ENCODE measurements at regions not wholly inside any gene's neighbourhood (a gene's known extent, or its start where the extent isn't known, plus 50 kb on each side); places are given as distances from the start of the nearest gene placed in this dataset.

DNA sequence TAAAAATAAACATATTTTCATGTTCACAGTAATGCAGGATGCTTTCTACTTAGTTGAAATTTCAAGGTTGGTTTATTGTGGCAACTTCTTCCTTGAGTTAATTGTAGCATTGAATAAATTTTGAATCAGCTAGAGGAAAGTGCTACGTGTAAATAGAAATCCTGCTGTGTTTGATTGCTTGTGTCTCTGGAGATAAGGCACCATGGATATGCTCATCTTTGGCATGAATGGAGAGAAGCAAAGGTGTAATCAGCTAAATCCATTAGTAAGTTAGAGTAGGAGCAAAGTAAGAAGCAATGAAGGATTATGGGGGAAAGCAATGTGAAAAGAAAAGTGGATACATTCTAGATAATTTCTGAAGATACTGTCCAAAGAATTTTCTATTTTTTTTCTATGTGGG, 331.1 kb downstream of the PTPRC start:
- no peak overlapping the region for H3K9ac ChIP-seq (ENCODE audit: low read length)
- no peaks in the 10 kb centered on the region for H4K20me1 ChIP-seq (ENCODE audit: insufficient read depth, low read length)
- H3K27ac ChIP-seq (ENCODE audit: low read depth, low read length): no peak overlapping the region
- peaks cover 2% of the 10 kb centered on the region for H3K9me3 Mint-ChIP-seq (ENCODE audit: unreplicated experiment)
- H3K9me3 ChIP-seq (ENCODE audit: insufficient read depth, low read depth, low read length): no peaks in the 10 kb centered on the region
- no peak overlapping the region for H3K4me3 Mint-ChIP-seq (ENCODE audit: unreplicated experiment)
- H3K27ac Mint-ChIP-seq (ENCODE audit: unreplicated experiment): no peak overlapping the region
- no peaks in the 10 kb centered on the region for H3K27me3 ChIP-seq (ENCODE audit: insufficient read depth, low read length)
- H3K36me3 Mint-ChIP-seq (ENCODE audit: low read depth, unreplicated experiment): no peaks in the 10 kb centered on the region
- no peak overlapping the region for H3K4me2 ChIP-seq (ENCODE audit: low read length)
- no peak for DNase-seq (ENCODE audit: low read depth)
- H3K36me3 ChIP-seq (ENCODE audit: insufficient read depth, low read length): no peaks in the 10 kb centered on the region
- no peaks in the 10 kb centered on the region for H3K4me1 ChIP-seq (ENCODE audit: insufficient read depth, low read length)
- H3K4me3 ChIP-seq (ENCODE audit: insufficient read depth, low read depth, low read length): no peak overlapping the region
- TF ChIP-seq EZH2 (IDR thresholded peaks at IDR 0.05; ENCODE audit: insufficient read depth, low read length): no peak
- TF ChIP-seq, protein P1, sequence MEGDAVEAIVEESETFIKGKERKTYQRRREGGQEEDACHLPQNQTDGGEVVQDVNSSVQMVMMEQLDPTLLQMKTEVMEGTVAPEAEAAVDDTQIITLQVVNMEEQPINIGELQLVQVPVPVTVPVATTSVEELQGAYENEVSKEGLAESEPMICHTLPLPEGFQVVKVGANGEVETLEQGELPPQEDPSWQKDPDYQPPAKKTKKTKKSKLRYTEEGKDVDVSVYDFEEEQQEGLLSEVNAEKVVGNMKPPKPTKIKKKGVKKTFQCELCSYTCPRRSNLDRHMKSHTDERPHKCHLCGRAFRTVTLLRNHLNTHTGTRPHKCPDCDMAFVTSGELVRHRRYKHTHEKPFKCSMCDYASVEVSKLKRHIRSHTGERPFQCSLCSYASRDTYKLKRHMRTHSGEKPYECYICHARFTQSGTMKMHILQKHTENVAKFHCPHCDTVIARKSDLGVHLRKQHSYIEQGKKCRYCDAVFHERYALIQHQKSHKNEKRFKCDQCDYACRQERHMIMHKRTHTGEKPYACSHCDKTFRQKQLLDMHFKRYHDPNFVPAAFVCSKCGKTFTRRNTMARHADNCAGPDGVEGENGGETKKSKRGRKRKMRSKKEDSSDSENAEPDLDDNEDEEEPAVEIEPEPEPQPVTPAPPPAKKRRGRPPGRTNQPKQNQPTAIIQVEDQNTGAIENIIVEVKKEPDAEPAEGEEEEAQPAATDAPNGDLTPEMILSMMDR (IDR thresholded peaks at IDR 0.05; ENCODE audit: insufficient read depth, low read depth, low read length): no peak
- no peaks in the 10 kb centered on the region for H3K4me1 Mint-ChIP-seq (ENCODE audit: low read depth, unreplicated experiment)
- H2AFZ ChIP-seq (ENCODE audit: low read depth, low read length): no peak overlapping the region
- no peak for FAIRE-seq
- no peaks in the 10 kb centered on the region for H3K79me2 ChIP-seq (ENCODE audit: insufficient read depth, low read length)
- no peaks in the 10 kb centered on the region for H3K27me3 Mint-ChIP-seq (ENCODE audit: low read depth, unreplicated experiment)

DNA sequence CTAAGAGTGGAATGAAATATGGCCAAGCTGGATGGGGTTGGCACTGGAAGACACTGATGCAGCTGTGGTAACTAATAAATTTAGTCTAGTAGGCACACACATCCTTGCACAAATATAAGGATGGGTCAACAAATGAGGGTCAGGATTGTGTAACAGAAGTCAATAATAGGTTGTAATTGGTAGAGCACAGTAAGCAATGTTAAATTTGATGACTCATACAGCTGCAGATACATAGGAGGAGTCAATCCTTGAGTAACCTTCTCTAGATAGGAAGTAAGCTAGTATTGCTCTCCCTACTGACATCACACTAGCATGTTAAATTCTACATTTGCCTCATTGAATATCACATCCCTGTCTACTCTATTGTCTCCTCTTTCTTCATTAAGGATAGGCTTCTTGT, 332.1 kb downstream of the PTPRC start:
- no peaks in the 10 kb centered on the region for H4K20me1 ChIP-seq (ENCODE audit: insufficient read depth, low read length)
- no peaks in the 10 kb centered on the region for H3K9me3 ChIP-seq (ENCODE audit: insufficient read depth, low read depth, low read length)
- FAIRE-seq (no peak), DNase-seq (ENCODE audit: low read depth) (no peak)
- Mint-ChIP-seq H3K27ac (ENCODE audit: unreplicated experiment) (no peak overlapping the region), H3K36me3 (ENCODE audit: low read depth, unreplicated experiment) (no peaks in the 10 kb centered on the region), H3K4me1 (ENCODE audit: low read depth, unreplicated experiment) (no peaks in the 10 kb centered on the region), H3K4me3 (ENCODE audit: unreplicated experiment) (no peak overlapping the region), H3K27me3 (ENCODE audit: low read depth, unreplicated experiment) (no peaks in the 10 kb centered on the region), H3K9me3 (ENCODE audit: unreplicated experiment) (no peaks in the 10 kb centered on the region)
- no peaks in the 10 kb centered on the region for H3K4me1 ChIP-seq (ENCODE audit: insufficient read depth, low read length)
- H3K27ac ChIP-seq (ENCODE audit: low read depth, low read length): no peak overlapping the region
- H2AFZ ChIP-seq (ENCODE audit: low read depth, low read length): no peak overlapping the region
- no peaks in the 10 kb centered on the region for H3K27me3 ChIP-seq (ENCODE audit: insufficient read depth, low read length)
- H3K4me3 ChIP-seq (ENCODE audit: insufficient read depth, low read depth, low read length): no peak overlapping the region
- no peak overlapping the region for H3K9ac ChIP-seq (ENCODE audit: low read length)
- no peak overlapping the region for H3K4me2 ChIP-seq (ENCODE audit: low read length)
- H3K36me3 ChIP-seq (ENCODE audit: insufficient read depth, low read length): no peaks in the 10 kb centered on the region
- TF ChIP-seq, protein P1 (IDR thresholded peaks at IDR 0.05; ENCODE audit: insufficient read depth, low read depth, low read length): no peak
- TF ChIP-seq EZH2 (IDR thresholded peaks at IDR 0.05; ENCODE audit: insufficient read depth, low read length): no peak
- no peaks in the 10 kb centered on the region for H3K79me2 ChIP-seq (ENCODE audit: insufficient read depth, low read length)

DNA sequence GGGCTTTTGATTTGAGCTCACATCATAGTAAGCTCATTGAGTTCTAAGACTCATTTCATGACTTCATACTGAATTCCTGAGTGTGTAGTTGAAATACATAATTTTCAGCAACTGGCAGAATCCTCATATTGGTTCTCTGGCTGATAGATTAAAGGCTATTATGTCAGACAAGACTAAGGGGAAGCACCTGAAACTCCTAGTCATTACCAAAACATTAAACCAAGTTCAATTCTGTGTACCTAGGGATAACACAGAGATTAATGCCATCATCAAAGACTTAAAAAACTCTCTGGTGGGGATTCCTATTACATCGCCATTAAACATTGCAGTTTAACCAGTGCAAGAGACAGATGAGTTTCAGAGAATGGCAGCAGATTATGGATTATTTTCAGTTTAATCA, 339.1 kb downstream of the PTPRC start:
- Mint-ChIP-seq H3K27ac (ENCODE audit: unreplicated experiment) (no peak overlapping the region), H3K36me3 (ENCODE audit: low read depth, unreplicated experiment) (no peaks in the 10 kb centered on the region), H3K4me1 (ENCODE audit: low read depth, unreplicated experiment) (no peaks in the 10 kb centered on the region), H3K9me3 (ENCODE audit: unreplicated experiment) (no peaks in the 10 kb centered on the region), H3K27me3 (ENCODE audit: low read depth, unreplicated experiment) (no peaks in the 10 kb centered on the region), H3K4me3 (ENCODE audit: unreplicated experiment) (no peak overlapping the region)
- no peak overlapping the region for H3K4me3 ChIP-seq (ENCODE audit: insufficient read depth, low read depth, low read length)
- no peaks in the 10 kb centered on the region for H3K4me1 ChIP-seq (ENCODE audit: insufficient read depth, low read length)
- H2AFZ ChIP-seq (ENCODE audit: low read depth, low read length): no peak overlapping the region
- H3K79me2 ChIP-seq (ENCODE audit: insufficient read depth, low read length): no peaks in the 10 kb centered on the region
- H3K27ac ChIP-seq (ENCODE audit: low read depth, low read length): no peak overlapping the region
- H3K4me2 ChIP-seq (ENCODE audit: low read length): no peak overlapping the region
- H3K9ac ChIP-seq (ENCODE audit: low read length): no peak overlapping the region
- FAIRE-seq (no peak), DNase-seq (ENCODE audit: low read depth) (peak; percentile 1)
- H3K36me3 ChIP-seq (ENCODE audit: insufficient read depth, low read length): no peaks in the 10 kb centered on the region
- no peaks in the 10 kb centered on the region for H3K27me3 ChIP-seq (ENCODE audit: insufficient read depth, low read length)
- no peaks in the 10 kb centered on the region for H3K9me3 ChIP-seq (ENCODE audit: insufficient read depth, low read depth, low read length)
- no peak for TF ChIP-seq EZH2 (IDR thresholded peaks at IDR 0.05; ENCODE audit: insufficient read depth, low read length)
- TF ChIP-seq, protein P1 (IDR thresholded peaks at IDR 0.05; ENCODE audit: insufficient read depth, low read depth, low read length): no peak
- no peaks in the 10 kb centered on the region for H4K20me1 ChIP-seq (ENCODE audit: insufficient read depth, low read length)

All from astrocyte (in vitro differentiated cells and primary cell).